HEK293 (cell line): ENCODE measurements at regions not wholly inside any gene's neighbourhood (a gene's known extent, or its start where the extent isn't known, plus 50 kb on each side); places are given as distances from the start of the nearest gene placed in this dataset.

ENCODE experiments used
- YY1 ChIP-seq: fragments of 450-650 bp; formaldehyde crosslinking; IDR thresholded peaks from 2 replicates; pipeline ENCODE4 v1.5.1; 2018; ENCODE audit warnings: missing biosample characterization, missing genetic modification characterization
- ZNF140 ChIP-seq: fragments of 450-650 bp; formaldehyde crosslinking; IDR thresholded peaks from 2 replicates; pipeline ENCODE4 v1.5.1; 2016; ENCODE audit warnings: missing biosample characterization, missing genetic modification characterization
- ZNF146 ChIP-seq: fragments of 450-650 bp; formaldehyde crosslinking; IDR thresholded peaks from 2 replicates; pipeline ENCODE4 v1.5.1; 2016; ENCODE audit warnings: missing biosample characterization, missing genetic modification characterization
- ZNF202 ChIP-seq: fragments of 450-650 bp; formaldehyde crosslinking; IDR thresholded peaks from 2 replicates; pipeline ENCODE4 v1.5.1; 2016; ENCODE audit warnings: missing biosample characterization, missing genetic modification characterization, borderline replicate concordance
- ZNF391 ChIP-seq: fragments of 450-650 bp; formaldehyde crosslinking; IDR thresholded peaks from 2 replicates; pipeline ENCODE4 v1.5.1; 2016; ENCODE audit warnings: low read depth, missing biosample characterization, missing genetic modification characterization, borderline replicate concordance
- ZNF76 ChIP-seq: fragments of 450-650 bp; formaldehyde crosslinking; IDR thresholded peaks from 2 replicates; pipeline ENCODE4; 2016; ENCODE audit warnings: low read depth, missing biosample characterization, missing genetic modification characterization, borderline replicate concordance
- ZSCAN16 ChIP-seq: fragments of 450-650 bp; formaldehyde crosslinking; IDR thresholded peaks from 2 replicates; pipeline ENCODE4 v1.5.1; 2016; ENCODE audit warnings: missing biosample characterization, missing genetic modification characterization
- TF ChIP-seq, protein P1 (sequence below): fragments of 450-650 bp; formaldehyde crosslinking; IDR thresholded peaks from 2 replicates; pipeline ENCODE4 v1.5.1; 2016; ENCODE audit warnings: missing biosample characterization, missing genetic modification characterization, low read depth
- TF ChIP-seq, protein P2 (sequence below): fragments of 450-650 bp; formaldehyde crosslinking; conservative IDR thresholded peaks from 2 replicates; pipeline ENCODE4 v1.5.1; 2016; ENCODE audit warnings: low read depth, missing biosample characterization, missing genetic modification characterization
- TF ChIP-seq, protein P3 (sequence below): fragments of 450-650 bp; formaldehyde crosslinking; IDR thresholded peaks from 2 replicates; pipeline ENCODE4 v1.5.1; 2016; ENCODE audit warnings: missing biosample characterization, missing genetic modification characterization
- TF ChIP-seq, protein P4 (sequence below): sonication (generic); formaldehyde crosslinking; IDR thresholded peaks from 2 replicates; pipeline ENCODE4 v1.8.1; 2022; ENCODE audit warnings: mild to moderate bottlenecking, moderate library complexity, missing genetic modification reagents

DNA sequence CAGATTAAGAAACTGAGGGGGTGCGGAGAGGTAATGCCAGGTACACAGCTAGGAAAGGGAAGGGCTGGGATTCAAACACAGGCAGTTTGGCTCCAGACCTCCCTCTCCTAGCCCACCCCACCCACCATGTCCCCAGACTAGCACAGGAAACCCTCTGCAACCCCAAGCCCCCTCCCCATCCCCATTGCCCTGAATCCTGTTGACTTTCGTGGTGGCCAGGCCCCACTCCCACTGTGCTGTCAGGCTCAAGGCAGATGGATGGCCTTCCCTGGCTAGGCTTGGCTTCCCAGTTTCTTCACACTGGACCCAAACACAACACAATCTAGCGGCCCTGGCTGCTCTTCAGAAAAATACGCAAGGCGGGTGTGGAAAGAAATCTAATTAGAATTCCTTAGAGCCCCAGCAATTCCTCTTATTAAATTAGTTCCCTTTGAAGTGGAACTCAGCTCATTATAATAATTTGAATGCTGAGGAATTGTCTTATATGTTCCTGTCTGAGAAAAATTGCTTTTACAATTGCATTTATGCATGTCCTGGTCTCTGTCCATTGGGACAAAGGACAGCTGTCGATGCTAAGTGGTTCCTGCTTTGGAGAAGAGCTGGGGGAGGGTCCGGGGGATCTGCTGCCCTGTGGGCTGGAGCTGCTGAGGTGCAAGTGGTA, 97.4 kb downstream of the SYF2 start:
- no peak for TF ChIP-seq ZSCAN16 (tag by site-specific recombination)
- TF ChIP-seq YY1 (tag by site-specific recombination): no peak
- no peak for TF ChIP-seq ZNF202
- TF ChIP-seq, protein P1, sequence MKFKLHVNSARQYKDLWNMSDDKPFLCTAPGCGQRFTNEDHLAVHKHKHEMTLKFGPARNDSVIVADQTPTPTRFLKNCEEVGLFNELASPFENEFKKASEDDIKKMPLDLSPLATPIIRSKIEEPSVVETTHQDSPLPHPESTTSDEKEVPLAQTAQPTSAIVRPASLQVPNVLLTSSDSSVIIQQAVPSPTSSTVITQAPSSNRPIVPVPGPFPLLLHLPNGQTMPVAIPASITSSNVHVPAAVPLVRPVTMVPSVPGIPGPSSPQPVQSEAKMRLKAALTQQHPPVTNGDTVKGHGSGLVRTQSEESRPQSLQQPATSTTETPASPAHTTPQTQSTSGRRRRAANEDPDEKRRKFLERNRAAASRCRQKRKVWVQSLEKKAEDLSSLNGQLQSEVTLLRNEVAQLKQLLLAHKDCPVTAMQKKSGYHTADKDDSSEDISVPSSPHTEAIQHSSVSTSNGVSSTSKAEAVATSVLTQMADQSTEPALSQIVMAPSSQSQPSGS (tag by site-specific recombination): no peak
- TF ChIP-seq, protein P2, sequence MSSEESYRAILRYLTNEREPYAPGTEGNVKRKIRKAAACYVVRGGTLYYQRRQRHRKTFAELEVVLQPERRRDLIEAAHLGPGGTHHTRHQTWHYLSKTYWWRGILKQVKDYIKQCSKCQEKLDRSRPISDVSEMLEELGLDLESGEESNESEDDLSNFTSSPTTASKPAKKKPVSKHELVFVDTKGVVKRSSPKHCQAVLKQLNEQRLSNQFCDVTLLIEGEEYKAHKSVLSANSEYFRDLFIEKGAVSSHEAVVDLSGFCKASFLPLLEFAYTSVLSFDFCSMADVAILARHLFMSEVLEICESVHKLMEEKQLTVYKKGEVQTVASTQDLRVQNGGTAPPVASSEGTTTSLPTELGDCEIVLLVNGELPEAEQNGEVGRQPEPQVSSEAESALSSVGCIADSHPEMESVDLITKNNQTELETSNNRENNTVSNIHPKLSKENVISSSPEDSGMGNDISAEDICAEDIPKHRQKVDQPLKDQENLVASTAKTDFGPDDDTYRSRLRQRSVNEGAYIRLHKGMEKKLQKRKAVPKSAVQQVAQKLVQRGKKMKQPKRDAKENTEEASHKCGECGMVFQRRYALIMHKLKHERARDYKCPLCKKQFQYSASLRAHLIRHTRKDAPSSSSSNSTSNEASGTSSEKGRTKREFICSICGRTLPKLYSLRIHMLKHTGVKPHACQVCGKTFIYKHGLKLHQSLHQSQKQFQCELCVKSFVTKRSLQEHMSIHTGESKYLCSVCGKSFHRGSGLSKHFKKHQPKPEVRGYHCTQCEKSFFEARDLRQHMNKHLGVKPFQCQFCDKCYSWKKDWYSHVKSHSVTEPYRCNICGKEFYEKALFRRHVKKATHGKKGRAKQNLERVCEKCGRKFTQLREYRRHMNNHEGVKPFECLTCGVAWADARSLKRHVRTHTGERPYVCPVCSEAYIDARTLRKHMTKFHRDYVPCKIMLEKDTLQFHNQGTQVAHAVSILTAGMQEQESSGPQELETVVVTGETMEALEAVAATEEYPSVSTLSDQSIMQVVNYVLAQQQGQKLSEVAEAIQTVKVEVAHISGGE (tag by site-specific recombination): no peak
- TF ChIP-seq, protein P3, sequence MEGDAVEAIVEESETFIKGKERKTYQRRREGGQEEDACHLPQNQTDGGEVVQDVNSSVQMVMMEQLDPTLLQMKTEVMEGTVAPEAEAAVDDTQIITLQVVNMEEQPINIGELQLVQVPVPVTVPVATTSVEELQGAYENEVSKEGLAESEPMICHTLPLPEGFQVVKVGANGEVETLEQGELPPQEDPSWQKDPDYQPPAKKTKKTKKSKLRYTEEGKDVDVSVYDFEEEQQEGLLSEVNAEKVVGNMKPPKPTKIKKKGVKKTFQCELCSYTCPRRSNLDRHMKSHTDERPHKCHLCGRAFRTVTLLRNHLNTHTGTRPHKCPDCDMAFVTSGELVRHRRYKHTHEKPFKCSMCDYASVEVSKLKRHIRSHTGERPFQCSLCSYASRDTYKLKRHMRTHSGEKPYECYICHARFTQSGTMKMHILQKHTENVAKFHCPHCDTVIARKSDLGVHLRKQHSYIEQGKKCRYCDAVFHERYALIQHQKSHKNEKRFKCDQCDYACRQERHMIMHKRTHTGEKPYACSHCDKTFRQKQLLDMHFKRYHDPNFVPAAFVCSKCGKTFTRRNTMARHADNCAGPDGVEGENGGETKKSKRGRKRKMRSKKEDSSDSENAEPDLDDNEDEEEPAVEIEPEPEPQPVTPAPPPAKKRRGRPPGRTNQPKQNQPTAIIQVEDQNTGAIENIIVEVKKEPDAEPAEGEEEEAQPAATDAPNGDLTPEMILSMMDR: no peak
- no peak for TF ChIP-seq ZNF140 (tag by site-specific recombination)
- TF ChIP-seq, protein P4, sequence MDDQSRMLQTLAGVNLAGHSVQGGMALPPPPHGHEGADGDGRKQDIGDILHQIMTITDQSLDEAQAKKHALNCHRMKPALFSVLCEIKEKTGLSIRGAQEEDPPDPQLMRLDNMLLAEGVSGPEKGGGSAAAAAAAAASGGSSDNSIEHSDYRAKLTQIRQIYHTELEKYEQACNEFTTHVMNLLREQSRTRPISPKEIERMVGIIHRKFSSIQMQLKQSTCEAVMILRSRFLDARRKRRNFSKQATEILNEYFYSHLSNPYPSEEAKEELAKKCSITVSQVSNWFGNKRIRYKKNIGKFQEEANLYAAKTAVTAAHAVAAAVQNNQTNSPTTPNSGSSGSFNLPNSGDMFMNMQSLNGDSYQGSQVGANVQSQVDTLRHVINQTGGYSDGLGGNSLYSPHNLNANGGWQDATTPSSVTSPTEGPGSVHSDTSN: no peak
- no peak for TF ChIP-seq ZNF146 (tag by site-specific recombination)
- TF ChIP-seq ZNF76 (tag by site-specific recombination): no peak
- no peak for TF ChIP-seq ZNF391 (tag by site-specific recombination)
